CD4-positive, alpha-beta T cell treated with Interleukin-10 for 1 hour (primary cell): ENCODE measurements at regions not wholly inside any gene's neighbourhood (a gene's known extent, or its start where the extent isn't known, plus 50 kb on each side); places are given as distances from the start of the nearest gene placed in this dataset.

ENCODE experiments used
- DNase-seq: peaks from one replicate; pipeline ENCODE4 v3.0.0-alpha.2; 2020

GRCh38 chr7:12785473-12785872 lies 98.0 kb downstream of the ARL4A start:
- DNase-seq = no peak

- DNase-seq = no peak
These were observed 99.1 kb downstream of the ARL4A start for GRCh38 chr7:12786494-12786893.

- DNase-seq = no peak
These were observed 100.7 kb downstream of the ARL4A start for GRCh38 chr7:12788171-12788570.

GRCh38 chr7:12788591-12788990 lies 101.2 kb downstream of the ARL4A start:
- DNase-seq = no peak

- DNase-seq = no peak
These were observed 107.4 kb downstream of the ARL4A start for GRCh38 chr7:12794722-12795302.

- no peak for DNase-seq
These were observed 109.1 kb downstream of the ARL4A start for GRCh38 chr7:12796397-12797127.

- DNase-seq = no peak
These were observed 113.1 kb downstream of the ARL4A start for GRCh38 chr7:12800486-12800885.

- no peak for DNase-seq
These were observed 113.7 kb downstream of the ARL4A start for GRCh38 chr7:12801107-12801506.

GRCh38 chr7:12802070-12802469 lies 114.6 kb downstream of the ARL4A start:
- DNase-seq = no peak

GRCh38 chr7:12803542-12803941 lies 116.1 kb downstream of the ARL4A start:
- no peak for DNase-seq

GRCh38 chr7:12805518-12805928 lies 118.1 kb downstream of the ARL4A start:
- DNase-seq = no peak

GRCh38 chr7:12805957-12806356 lies 118.5 kb downstream of the ARL4A start:
- DNase-seq = no peak

GRCh38 chr7:12809476-12809875 lies 122.0 kb downstream of the ARL4A start:
- DNase-seq = no peak

GRCh38 chr7:12812111-12812510 lies 124.7 kb downstream of the ARL4A start:
- no peak for DNase-seq

GRCh38 chr7:12814107-12814506 lies 126.7 kb downstream of the ARL4A start:
- DNase-seq = no peak

GRCh38 chr7:12814828-12815227 lies 127.4 kb downstream of the ARL4A start:
- no peak for DNase-seq

GRCh38 chr7:12815426-12815825 lies 128.0 kb downstream of the ARL4A start:
- no peak for DNase-seq

- DNase-seq = no peak
These were observed 128.4 kb downstream of the ARL4A start for GRCh38 chr7:12815871-12816270.

GRCh38 chr7:12820777-12821176 lies 133.3 kb downstream of the ARL4A start:
- DNase-seq = no peak

GRCh38 chr7:12821746-12822145 lies 134.3 kb downstream of the ARL4A start:
- no peak for DNase-seq

- no peak for DNase-seq
These were observed 138.6 kb downstream of the ARL4A start for GRCh38 chr7:12826079-12826478.

GRCh38 chr7:12827219-12827821 lies 139.9 kb downstream of the ARL4A start:
- DNase-seq = no peak

- DNase-seq = no peak
These were observed 140.5 kb downstream of the ARL4A start for GRCh38 chr7:12827920-12828319.

GRCh38 chr7:12831024-12831423 lies 143.6 kb downstream of the ARL4A start:
- no peak for DNase-seq
